SK-N-SH (cell line): ENCODE measurements at regions not wholly inside any gene's neighbourhood (a gene's known extent, or its start where the extent isn't known, plus 50 kb on each side); places are given as distances from the start of the nearest gene placed in this dataset.

ENCODE experiments used
- CTCF ChIA-PET: fragments of 300-600, 350-600 bp; formaldehyde crosslinking; extraction: SDS; loops from one replicate; lab custom pipeline; 2021; lab: Yijun Ruan, JAX
- POLR2A ChIA-PET: fragments of 350-600 bp; sonication (Branson Sonifier 250); formaldehyde crosslinking; extraction: SDS; loops from one replicate; lab custom pipeline; 2020; ENCODE audit warnings: antibody characterized with exemption, inconsistent platforms; lab: Yijun Ruan, JAX
- DNase-seq: peaks from one replicate; pipeline ENCODE4 v3.0.0; 2012
- H2AFZ ChIP-seq: fragments of 200-600 bp; sonication (generic); 2 replicates; pipeline ENCODE4 v1.8.1; 2016; ENCODE audit warnings: antibody characterized with exemption, mild to moderate bottlenecking, low read depth
- H3F3A ChIP-seq: fragments of 200-600 bp; sonication (generic); replicated peaks from 2 replicates; pipeline ENCODE3; 2016; ENCODE audit warnings: antibody characterized with exemption, mild to moderate bottlenecking; ENCODE audit not compliant: insufficient read depth
- H3K27ac ChIP-seq, 2 experiments: fragments of 200-500 bp in 1 of 2; fragments of 200-600 bp in 1 of 2; sonication (Bioruptor generic) in 1 of 2; sonication (generic), shearing (Covaris generic) in 1 of 2; 2 replicates each; pipeline versions ENCODE4 v1.5.1 to v1.6.1; 2014 to 2016; ENCODE audit warnings: low read depth in 2 of 2, inconsistent platforms in 1 of 2, low read length in 1 of 2, mild to moderate bottlenecking in 1 of 2, mixed read lengths in 1 of 2
- H3K27me3 ChIP-seq: fragments of 200-600 bp; sonication (generic), shearing (Covaris generic); 2 replicates; pipeline ENCODE4 v1.6.1; 2016; ENCODE audit warnings: mixed run types; ENCODE audit not compliant: insufficient read depth
- H3K36me3 ChIP-seq, 2 experiments: fragments of 200-500 bp in 1 of 2; fragments of 200-600 bp in 1 of 2; sonication (Bioruptor generic) in 1 of 2; sonication (generic) in 1 of 2; replicated peaks in 1 of 2; 2 replicates each; pipeline versions ENCODE3 to v1.5.1; 2014 to 2016; ENCODE audit warnings: low read length in 1 of 2, mild to moderate bottlenecking in 1 of 2; ENCODE audit not compliant: insufficient read depth in 2 of 2, control insufficient read depth in 1 of 2
- H3K4me1 ChIP-seq, 2 experiments: fragments of 200-500 bp in 1 of 2; fragments of 200-600 bp in 1 of 2; sonication (Bioruptor generic) in 1 of 2; sonication (generic), shearing (Covaris generic) in 1 of 2; 2 replicates each; pipeline versions ENCODE4 v1.5.1 to v1.6.1; 2014 to 2016; ENCODE audit warnings: low read depth in 1 of 2, low read length in 1 of 2, mixed run types in 1 of 2; ENCODE audit not compliant: insufficient read depth in 2 of 2, control insufficient read depth in 1 of 2
- H3K4me2 ChIP-seq: fragments of 200-600 bp; sonication (generic), shearing (Covaris generic); 2 replicates; pipeline ENCODE4 v1.6.1; 2017; ENCODE audit warnings: mixed run types
- H3K4me3 ChIP-seq, 2 experiments: fragments of 200-500 bp in 1 of 2; fragments of 200-600 bp in 1 of 2; sonication (Bioruptor generic) in 1 of 2; sonication (generic), shearing (Covaris generic) in 1 of 2; 2 replicates each; pipeline versions ENCODE4 v1.5.1 to v1.8.1; 2014 to 2016; ENCODE audit warnings: low read depth in 2 of 2, inconsistent platforms in 1 of 2, low read length in 1 of 2, mild to moderate bottlenecking in 1 of 2, mixed read lengths in 1 of 2, moderate library complexity in 1 of 2
- H3K79me2 ChIP-seq: fragments of 200-600 bp; sonication (generic); 2 replicates; pipeline ENCODE4 v1.8.1; 2017; ENCODE audit warnings: mild to moderate bottlenecking; ENCODE audit not compliant: insufficient read depth
- H3K9ac ChIP-seq: fragments of 200-600 bp; sonication (generic); 2 replicates; pipeline ENCODE4 v1.6.1; 2017; ENCODE audit warnings: mixed run types
- H3K9me2 ChIP-seq: fragments of 200-600 bp; sonication (generic); 2 replicates; pipeline ENCODE4 v1.6.1; 2017; ENCODE audit warnings: mixed run types
- H3K9me3 ChIP-seq: fragments of 200-600 bp; sonication (generic); 2 replicates; pipeline ENCODE4 v1.6.1; 2017; ENCODE audit warnings: mixed run types, mild to moderate bottlenecking, moderate library complexity
- H4K20me1 ChIP-seq: fragments of 200-600 bp; sonication (generic); 2 replicates; pipeline ENCODE4 v1.6.1; 2017; ENCODE audit warnings: mild to moderate bottlenecking, mixed run types; ENCODE audit not compliant: insufficient read depth
- EZH2phosphoT487 ChIP-seq: fragments of 200-600 bp; sonication (generic); IDR thresholded peaks from 2 replicates; pipeline ENCODE4 v1.6.1; 2017; ENCODE audit warnings: low read depth, mixed run types, mild to moderate bottlenecking, antibody characterized with exemption, moderate library complexity, borderline replicate concordance
- IRF3 ChIP-seq: fragments of 150-350 bp; IDR thresholded peaks from 2 replicates; pipeline ENCODE4 v1.6.1; 2016; ENCODE audit warnings: mild to moderate bottlenecking, low read depth, low read length
- JUND ChIP-seq: IDR thresholded peaks from 2 replicates; pipeline ENCODE4 v1.4.0; 2012
- MEF2A ChIP-seq: IDR thresholded peaks from 2 replicates; pipeline ENCODE4 v1.4.0; 2012; ENCODE audit warnings: low read depth, borderline replicate concordance
- MXI1 ChIP-seq: IDR thresholded peaks from 2 replicates; pipeline ENCODE4 v1.6.1; 2012; ENCODE audit warnings: mild to moderate bottlenecking, low read depth, low read length, improper control_type of control experiment
- NRF1 ChIP-seq: IDR thresholded peaks from 2 replicates; pipeline ENCODE4 v1.6.1; 2012; ENCODE audit warnings: low read depth, mild to moderate bottlenecking, low read length
- POLR2AphosphoS5 ChIP-seq: IDR thresholded peaks from 2 replicates; pipeline ENCODE4 v1.6.1; 2012; ENCODE audit warnings: low read depth, low read length
- RAD21 ChIP-seq: IDR thresholded peaks from 2 replicates; pipeline ENCODE4 v1.6.1; 2012; ENCODE audit warnings: mild to moderate bottlenecking, low read length
- REST ChIP-seq: IDR thresholded peaks from 2 replicates; pipeline ENCODE4 v1.6.1; 2012; ENCODE audit warnings: mild to moderate bottlenecking, low read depth, low read length, moderate library complexity
- RFX5 ChIP-seq: IDR thresholded peaks from 2 replicates; pipeline ENCODE4 v1.6.1; 2012; ENCODE audit warnings: mild to moderate bottlenecking, improper control_type of control experiment, low read length
- SIN3A ChIP-seq: IDR thresholded peaks from 2 replicates; pipeline ENCODE4 v1.6.1; 2012; ENCODE audit warnings: low read depth, mild to moderate bottlenecking, low read length, moderate library complexity, borderline replicate concordance
- SMC3 ChIP-seq: IDR thresholded peaks from 2 replicates; pipeline ENCODE4 v1.6.1; 2012; ENCODE audit warnings: low read depth, low read length, improper control_type of control experiment
- TAF1 ChIP-seq: IDR thresholded peaks from 2 replicates; pipeline ENCODE4 v1.6.1; 2012; ENCODE audit warnings: low read depth, mild to moderate bottlenecking, low read length, moderate library complexity, borderline replicate concordance
- TCF12 ChIP-seq: IDR thresholded peaks from 2 replicates; pipeline ENCODE4 v1.4.0; 2012
- TEAD4 ChIP-seq: IDR thresholded peaks from 2 replicates; pipeline ENCODE4 v1.4.0; 2012; ENCODE audit warnings: mild to moderate bottlenecking, borderline replicate concordance; ENCODE audit not compliant: insufficient read depth
- USF1 ChIP-seq: IDR thresholded peaks from 2 replicates; pipeline ENCODE4 v1.4.0; 2012; ENCODE audit warnings: low read depth, borderline replicate concordance
- USF2 ChIP-seq: fragments of 150-350 bp; IDR thresholded peaks from 2 replicates; pipeline ENCODE4 v1.6.1; 2017; ENCODE audit warnings: antibody characterized with exemption, low read length, low read depth, borderline replicate concordance
- YY1 ChIP-seq: IDR thresholded peaks from 2 replicates; pipeline ENCODE4 v1.4.0; 2012; ENCODE audit warnings: low read depth, mild to moderate bottlenecking
- WGBS: methylation state at CpG from one replicate; pipeline ENCODE4 v1.1.6; 2017; ENCODE audit warnings: low lambda C conversion rate; 5-methylcytosine and 5-hydroxymethylcytosine counted together

DNA sequence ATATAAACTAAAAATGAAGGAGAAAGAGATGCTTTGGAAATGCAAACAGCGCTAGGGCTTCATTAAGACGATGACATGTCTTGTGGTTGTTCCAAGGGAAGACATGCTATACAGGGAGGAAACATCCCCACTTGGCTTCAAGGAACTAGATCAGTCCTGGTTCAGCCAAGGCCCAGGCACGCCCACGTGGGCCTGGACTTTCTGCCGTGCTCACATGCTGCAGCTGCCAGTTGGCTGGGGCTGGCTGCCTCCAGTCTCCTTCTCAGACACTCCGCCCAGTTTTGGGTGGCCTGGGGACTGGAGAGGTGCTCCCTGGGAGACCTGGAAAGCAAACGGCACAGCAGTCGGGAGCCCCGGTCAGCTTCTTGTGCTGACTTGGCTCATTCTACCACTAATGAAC, 109.6 kb downstream of the GLI2 start:
- peaks cover 4 to 53% of the 10 kb centered on the region in 2 experiments; a peak in 3 of 4 replicates for H3K4me1 ChIP-seq
- peaks cover 0 to 12% of the 10 kb centered on the region in 2 experiments for H3K36me3 ChIP-seq
- TF ChIP-seq TEAD4 (no peak), EZH2phosphoT487 (no peak), RAD21 (no peak), SMC3 (no peak), POLR2AphosphoS5 (no peak), TCF12 (no peak), JUND (no peak), USF2 (no peak), USF1 (no peak), REST (no peak), MEF2A (no peak), TAF1 (no peak), YY1 (no peak), SIN3A (no peak), RFX5 (no peak), IRF3 (no peak), NRF1 (no peak), MXI1 (no peak)
- TF ChIP-seq, all 33 proteins: peak for 0
- Histone ChIP-seq H3K4me2 (no peak overlapping the region), H3K9me2 (no peaks in the 10 kb centered on the region), H3K27ac (no peak overlapping the region), H3K27me3 (no peaks in the 10 kb centered on the region), H3K79me2 (peaks cover 27% of the 10 kb centered on the region; the same call in 1 of the 2 replicates), H2AFZ (no peak overlapping the region), H3K9me3 (no peaks in the 10 kb centered on the region), H3F3A (peaks cover 4% of the 10 kb centered on the region), H3K4me3 (no peak overlapping the region), H3K9ac (no peak overlapping the region), H4K20me1 (peaks cover 18% of the 10 kb centered on the region)
- ChIA-PET POLR2A (no interaction called here), CTCF (interaction anchor here (0.7 to 2.1 kb wide), 2 partner anchors 12 to 102 kb away, joined by 3 to 10 read pairs; no protein-coding TSS in a partner anchor)
- 84% methylated on average over 5 of the region's 9 CpGs for WGBS
- DNase-seq, result no peak
